CD4-positive, alpha-beta T cell treated with Interleukin-4 for 4 hours (primary cell): ENCODE measurements at regions not wholly inside any gene's neighbourhood (a gene's known extent, or its start where the extent isn't known, plus 50 kb on each side); places are given as distances from the start of the nearest gene placed in this dataset.
"Not testable (repeated sequence)": the region's sequence is repeated elsewhere in the genome, so short reads cannot be mapped to it uniquely, and the experiment has no call there.

Experiments
- DNase-seq: peaks from one replicate; pipeline ENCODE4 v3.0.0-alpha.2; 2020

- no peak for DNase-seq
Observed at GRCh38 chr1:83505148-83505547, 493.8 kb downstream of the TTLL7 start.

GRCh38 chr1:83503153-83503552 lies 495.8 kb downstream of the TTLL7 start:
- DNase-seq: no peak

DNA sequence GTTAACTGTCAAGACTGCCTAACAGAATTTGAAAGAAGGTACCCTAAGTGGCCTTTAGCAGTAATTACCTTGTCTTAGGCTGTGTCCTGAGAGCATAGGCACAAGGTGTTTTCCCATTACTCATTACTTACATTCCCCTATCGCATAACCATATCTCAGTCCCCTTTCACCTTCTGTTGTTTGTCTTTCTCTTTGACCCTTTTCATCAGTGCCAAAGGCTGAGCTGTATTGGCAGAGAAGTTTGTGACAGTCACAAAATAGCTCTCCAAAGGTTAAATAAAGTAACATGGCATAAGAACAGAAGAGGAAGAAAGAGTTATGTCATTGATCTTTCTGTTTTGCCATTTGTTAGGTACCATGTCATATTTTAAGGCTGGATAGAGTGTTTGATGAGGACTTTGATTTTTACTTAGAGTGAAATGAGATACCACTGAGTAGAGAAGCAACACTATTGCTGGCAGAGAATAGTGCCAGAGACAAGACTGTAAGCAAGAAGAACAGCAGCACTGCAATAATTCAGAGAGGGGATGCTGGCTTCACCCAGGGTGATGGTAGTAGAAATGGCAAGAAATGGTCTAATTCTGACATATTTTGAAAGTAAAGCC lies 497.8 kb downstream of the TTLL7 start:
- DNase-seq: peak; percentile 17

DNA sequence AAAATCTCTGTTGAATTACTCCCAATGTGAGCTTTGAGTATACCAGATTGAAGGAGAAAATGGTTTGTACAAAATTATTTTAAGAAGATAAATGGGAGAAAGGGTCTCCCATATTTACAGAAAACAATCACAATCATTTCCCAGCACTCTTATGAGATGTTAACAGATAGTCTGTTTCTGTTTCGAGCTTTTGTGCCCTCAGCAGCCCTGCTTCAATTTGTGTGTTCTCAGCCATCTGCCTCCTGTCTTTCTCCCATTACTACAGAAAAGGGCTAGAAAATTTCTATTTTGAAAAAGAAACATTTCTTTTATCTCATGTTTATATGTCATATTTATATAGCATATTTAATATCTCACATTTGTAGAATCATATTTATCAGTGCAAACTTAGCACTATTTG lies 498.4 kb downstream of the TTLL7 start:
- DNase-seq: no peak

DNA sequence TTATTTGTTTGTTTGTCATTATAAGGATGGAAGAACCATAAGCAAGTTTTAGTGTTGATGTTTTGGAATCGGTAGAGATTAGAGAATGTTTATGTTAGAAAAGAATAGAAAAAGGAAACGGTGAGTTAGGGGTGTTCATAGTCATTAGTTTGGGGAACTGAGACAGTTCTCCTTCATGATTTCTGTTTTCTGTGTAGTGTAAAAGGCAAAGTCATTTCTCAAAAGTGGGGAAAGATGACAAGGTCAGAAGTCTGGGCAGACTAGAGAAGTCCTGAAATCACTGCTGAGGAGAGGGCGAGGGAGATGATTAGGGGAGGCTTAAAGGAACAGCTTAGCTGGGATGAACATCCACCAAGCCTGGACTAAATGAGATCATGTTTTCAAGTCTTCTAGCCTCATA lies 498.9 kb downstream of the TTLL7 start:
- DNase-seq: no peak

DNA sequence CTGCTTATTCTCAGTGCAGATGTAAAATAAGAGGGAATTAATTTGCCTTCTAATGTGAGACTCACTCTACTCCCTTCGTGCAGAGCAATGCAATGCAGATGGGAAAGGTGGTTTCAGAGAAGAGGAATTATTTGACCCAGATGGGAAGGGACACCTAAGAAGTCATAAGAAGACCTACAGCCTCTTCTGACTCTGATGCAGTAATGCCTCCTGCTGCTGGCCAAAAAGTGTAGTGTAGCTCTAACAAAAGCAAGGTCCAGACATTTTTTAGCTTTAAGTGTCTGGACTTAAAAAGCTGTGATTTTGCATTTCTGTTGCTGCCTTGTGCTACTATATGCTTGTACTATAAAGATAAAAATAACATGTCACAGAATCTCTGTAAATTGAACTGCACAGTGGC lies 501.4 kb downstream of the TTLL7 start:
- DNase-seq: no peak

DNA sequence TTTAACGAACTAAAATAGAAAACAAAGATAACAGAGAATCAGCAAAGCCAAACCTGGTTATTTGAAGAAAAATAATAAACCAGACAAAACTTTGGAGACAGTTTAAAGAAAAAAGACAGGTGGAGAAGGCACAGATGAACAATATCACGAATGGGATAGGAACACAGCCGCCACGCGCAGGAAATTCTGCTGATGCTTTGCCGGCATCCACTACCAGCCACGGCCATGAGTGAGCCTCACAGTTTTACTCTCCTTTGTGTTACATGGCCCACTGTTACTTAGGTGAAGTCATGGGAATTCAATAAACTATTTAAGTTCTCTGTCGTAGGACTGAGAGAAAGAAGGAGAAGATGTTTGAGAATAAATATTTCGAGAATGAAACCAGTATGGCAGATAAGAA lies 503.4 kb downstream of the TTLL7 start:
- no peak for DNase-seq

- DNase-seq: no peak
Observed at GRCh38 chr1:83493633-83494032, 505.3 kb downstream of the TTLL7 start.

- DNase-seq: no peak
Observed at GRCh38 chr1:83491930-83492329, 507.0 kb downstream of the TTLL7 start.

- no peak for DNase-seq
Observed at GRCh38 chr1:83490988-83491387, 507.9 kb downstream of the TTLL7 start.

DNA sequence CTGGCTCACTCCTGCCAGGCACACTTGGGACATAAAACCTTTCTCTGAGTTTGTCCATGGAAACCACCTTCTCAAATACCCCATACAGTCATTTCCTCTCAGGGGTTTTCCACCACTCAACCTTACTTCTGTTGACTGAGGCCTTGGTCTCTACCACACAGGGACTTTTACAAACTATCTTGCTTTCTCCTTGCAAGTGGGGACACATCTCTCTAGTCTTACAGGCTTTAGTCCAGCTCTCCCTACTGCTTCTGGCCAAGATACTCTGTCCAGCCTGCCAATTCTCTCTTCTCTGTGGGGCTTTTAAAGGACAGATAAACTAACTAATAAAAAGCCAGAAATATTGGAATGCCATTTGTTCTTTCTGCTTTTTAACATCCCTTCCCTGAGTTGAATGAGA lies 510.8 kb downstream of the TTLL7 start:
- peak; percentile 5 for DNase-seq

- not testable (repeated sequence) for DNase-seq
Observed at GRCh38 chr1:83487460-83487859, 511.5 kb downstream of the TTLL7 start.

- not testable (repeated sequence) for DNase-seq
Observed at GRCh38 chr1:83485314-83486019, 513.5 kb downstream of the TTLL7 start.

- not testable (repeated sequence) for DNase-seq
Observed at GRCh38 chr1:83481284-83481683, 517.6 kb downstream of the TTLL7 start.

DNA sequence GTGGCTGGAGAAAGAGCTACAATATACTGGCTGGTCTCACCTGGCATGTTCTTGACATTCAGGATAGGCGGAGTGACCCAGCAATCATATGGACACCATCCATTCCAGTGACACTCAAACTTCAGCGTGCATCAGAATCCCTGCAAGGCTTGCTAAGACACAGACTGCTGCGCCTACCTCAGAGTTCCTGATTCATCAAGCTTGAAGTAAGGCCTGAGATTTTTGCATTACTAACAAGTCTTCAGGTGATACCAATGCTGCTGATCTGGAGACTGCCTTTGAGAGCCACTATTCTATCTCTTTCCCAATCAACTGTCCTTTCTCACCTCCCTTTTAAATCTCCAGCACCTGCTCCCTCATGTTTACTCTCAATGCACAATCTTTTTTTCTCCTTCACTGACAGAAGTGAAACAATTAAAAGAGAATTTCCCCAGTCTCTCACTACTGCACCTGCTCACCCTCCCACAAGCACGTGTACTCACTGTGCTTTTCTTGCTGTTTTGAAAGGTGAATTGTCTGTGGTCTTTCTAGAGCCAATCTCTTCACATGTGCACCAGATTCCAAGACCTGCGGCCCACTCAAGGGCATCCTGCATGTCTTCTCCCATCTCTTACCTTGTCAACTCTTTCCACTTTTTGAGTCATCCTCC lies 519.2 kb downstream of the TTLL7 start:
- DNase-seq: not testable (repeated sequence)

GRCh38 chr1:83478127-83478526 lies 520.8 kb downstream of the TTLL7 start:
- DNase-seq: not testable (repeated sequence)

GRCh38 chr1:83476518-83476917 lies 522.4 kb downstream of the TTLL7 start:
- DNase-seq: not testable (repeated sequence)

DNA sequence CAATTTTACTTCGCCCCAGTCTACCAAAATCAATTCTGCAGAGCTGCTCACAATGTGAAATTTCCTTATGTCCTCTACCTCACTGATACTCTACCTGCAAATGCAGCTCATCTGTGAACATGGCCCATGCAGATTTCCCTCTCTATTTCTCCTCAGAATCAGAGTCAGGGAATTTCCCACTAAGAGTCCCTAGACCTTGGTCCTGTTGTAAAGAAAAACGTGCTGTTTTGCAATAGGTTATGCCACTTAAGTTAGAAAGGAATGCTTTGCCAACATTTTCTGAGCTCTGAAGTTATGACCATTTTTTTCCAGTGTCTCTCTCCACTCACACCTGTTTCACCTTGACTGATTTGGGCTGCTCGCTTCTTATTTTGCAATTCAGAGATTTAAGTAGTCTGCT lies 524.0 kb downstream of the TTLL7 start:
- not testable (repeated sequence) for DNase-seq

DNA sequence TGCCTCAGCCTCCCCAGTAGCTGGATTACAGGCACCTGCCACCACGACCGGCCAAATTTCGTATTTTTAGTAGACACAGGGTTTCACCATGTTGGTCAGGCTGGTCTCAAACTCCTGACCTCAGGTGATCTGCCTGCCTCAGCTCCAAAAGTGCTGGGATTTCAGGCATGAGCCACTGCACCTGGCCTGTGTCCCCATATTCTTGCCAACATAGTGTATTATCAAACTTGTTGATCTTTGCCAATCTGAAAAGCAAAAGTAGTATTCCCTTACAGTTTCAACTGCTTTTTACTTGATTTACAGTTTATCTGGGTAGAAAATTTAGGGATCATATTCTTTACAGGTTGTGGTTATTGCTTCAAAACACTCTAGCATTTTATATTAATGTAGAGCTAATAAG lies 524.9 kb downstream of the TTLL7 start:
- not testable (repeated sequence) for DNase-seq

DNA sequence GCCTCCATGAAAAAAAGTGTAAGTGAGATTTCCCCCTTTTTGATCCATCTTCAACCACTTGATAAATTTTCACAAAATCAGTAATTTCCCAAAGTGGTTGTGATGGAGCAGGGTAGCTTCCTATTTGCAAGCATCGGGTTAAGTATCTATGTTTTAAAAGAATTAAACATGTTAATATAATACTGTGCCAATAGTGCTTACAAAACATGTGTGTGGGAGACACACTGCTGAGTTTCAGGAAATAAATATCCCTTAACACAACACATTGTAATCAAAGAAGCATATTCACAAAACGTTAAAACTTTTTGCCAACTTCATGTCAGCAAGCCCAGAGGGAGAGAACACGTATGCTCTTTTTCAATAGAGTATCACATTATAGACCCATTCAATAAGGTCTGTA lies 526.9 kb downstream of the TTLL7 start:
- not testable (repeated sequence) for DNase-seq

GRCh38 chr1:83471272-83471671 lies 527.7 kb downstream of the TTLL7 start:
- DNase-seq: not testable (repeated sequence)

DNA sequence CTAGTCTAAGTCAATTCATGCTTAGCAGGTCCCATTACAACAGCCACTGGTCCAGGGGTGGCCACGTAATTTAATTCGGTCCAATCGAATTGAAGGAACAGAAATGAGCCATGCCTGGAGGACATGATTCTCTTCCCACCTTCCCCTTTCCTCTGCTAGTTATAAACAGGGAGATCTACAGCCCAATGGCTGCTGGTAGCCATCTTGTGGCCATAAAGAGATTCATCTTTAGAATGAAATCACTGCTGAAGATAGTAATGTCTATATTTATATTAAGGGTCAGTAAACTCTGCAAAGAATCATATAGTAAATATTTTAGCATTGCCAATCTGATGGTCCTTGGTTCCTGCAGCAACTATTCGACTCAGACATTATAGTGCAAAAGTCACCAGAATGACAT lies 530.6 kb downstream of the TTLL7 start:
- DNase-seq: not testable (repeated sequence)

GRCh38 chr1:83457735-83458248 lies 541.1 kb downstream of the TTLL7 start:
- not testable (repeated sequence) for DNase-seq

DNA sequence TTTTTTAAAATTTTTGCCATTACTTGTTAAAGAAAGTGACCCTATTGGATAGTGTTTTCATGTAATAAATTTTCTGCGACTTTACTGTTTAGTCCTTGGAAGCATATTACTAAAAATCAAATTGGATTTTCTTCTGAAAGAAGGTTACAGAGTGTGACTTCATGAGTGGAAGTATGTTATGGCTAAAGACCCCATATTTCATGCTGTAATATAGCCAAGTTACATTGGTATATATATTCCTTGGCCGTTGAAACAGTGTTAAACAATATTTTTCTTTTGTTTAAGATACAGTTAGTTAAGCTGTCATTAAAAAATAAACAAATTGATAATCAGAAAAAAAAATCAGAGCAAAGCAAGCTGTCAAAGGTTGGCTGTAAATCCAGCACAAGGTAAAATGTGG lies 541.7 kb downstream of the TTLL7 start:
- not testable (repeated sequence) for DNase-seq
